Glomerular endothelial cell (primary cell): ENCODE measurements at regions not wholly inside any gene's neighbourhood (a gene's known extent, or its start where the extent isn't known, plus 50 kb on each side); places are given as distances from the start of the nearest gene placed in this dataset.
A peak's percentile ranks its signal among the peaks of the same experiment; 100 is the strongest.
"Not testable (repeated sequence)": the region's sequence is repeated elsewhere in the genome, so short reads cannot be mapped to it uniquely, and the experiment has no call there.

ENCODE experiments used
- DNase-seq: peaks from one replicate; pipeline ENCODE4 v3.0.0-alpha.2; 2011; ENCODE audit warnings: low read depth, low spot score; ENCODE audit errors: extremely low read depth

DNA sequence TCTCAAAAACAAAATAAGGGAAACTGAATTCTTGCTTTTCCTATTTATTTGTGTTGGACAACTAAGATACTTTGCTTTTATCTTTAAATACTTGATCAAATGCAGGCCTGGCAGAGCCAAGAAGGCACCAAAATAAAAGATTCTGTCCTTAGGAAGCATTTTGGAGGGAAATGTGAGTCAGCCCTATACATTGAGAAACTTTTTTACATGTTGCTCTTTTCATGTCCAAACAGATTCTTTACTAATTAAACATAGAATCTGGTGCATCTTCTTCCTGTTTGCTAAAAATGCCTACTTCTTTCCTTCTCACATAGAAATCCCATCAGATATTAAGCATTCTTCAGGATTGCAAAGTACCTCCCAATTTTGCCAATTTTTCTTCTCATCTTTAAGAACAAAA lies 1160.4 kb downstream of the EFNA5 start:
- no peak for DNase-seq

DNA sequence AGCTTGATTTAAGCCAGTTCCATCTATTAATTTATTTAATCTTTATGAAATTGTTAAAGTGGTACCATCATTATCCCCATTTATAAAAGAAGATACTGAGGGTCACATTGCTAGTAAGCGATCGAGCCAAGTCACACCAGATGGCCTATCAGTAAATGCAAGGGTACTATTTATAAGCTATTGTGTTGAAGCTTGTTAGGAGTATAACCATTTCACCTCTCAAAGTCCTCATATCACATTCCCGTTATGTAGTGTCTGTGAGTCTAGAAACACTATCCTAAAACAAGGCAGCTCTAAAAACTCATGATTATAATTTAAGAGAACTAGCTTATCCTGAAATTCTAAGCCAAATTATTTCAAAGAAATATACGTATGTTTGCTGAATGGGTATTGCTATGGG lies 1161.8 kb downstream of the EFNA5 start:
- no peak for DNase-seq

DNA sequence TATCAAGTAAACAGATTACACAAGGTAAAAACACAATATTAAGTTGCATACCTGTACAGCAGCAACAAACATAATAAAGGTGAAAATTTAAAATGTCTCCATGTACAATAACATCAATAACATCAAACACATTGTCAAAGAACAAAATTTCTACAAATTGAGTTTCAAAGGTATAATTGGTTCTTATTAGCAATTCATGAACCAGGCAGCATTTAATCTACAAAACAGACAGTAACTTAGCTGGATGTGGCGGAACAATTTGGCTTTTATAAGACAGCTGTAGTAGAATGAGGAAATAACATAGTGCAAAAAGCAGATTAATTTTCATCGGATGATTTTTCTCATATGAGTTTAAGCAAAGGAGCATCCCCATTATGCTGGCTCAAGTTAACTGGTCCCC lies 1176.8 kb downstream of the EFNA5 start:
- DNase-seq = no peak

DNA sequence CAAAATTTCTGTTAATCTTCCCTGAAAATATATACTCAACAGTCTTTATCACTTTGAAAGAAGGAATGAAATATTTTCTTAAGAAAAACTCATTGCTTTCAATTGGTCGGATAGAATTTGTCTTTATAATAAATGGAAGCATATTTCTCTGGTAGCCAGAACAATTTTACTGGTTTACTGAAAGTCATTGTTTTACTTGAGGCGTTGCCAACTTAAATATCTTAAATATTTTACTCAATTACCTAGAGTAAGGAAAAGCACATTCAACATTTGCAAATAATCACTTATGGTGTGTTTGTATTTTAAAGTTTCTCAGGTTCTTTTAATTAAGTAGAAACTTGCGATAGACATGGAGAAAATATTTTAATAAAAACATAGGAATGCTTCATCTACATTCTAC lies 1181.7 kb downstream of the EFNA5 start:
- DNase-seq = no peak

DNA sequence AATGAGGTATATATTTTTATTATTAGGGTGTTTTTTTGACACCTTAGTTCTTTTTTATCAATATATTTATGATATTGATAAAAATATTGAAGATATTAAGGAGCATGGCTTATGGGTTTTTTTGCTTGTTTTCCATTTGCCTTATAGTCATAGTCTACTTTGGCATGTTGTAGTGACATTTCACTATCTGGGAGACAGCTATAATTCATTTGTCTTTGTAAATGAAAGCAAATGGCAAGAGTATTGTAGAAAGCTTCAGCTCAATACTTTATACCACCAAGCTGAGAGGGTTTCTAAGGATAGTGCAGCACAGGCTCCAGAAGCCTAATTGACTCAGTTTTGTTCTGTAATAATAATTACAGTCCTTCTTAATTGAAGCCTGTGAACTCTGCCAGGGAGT lies 1182.3 kb downstream of the EFNA5 start:
- DNase-seq = no peak

DNA sequence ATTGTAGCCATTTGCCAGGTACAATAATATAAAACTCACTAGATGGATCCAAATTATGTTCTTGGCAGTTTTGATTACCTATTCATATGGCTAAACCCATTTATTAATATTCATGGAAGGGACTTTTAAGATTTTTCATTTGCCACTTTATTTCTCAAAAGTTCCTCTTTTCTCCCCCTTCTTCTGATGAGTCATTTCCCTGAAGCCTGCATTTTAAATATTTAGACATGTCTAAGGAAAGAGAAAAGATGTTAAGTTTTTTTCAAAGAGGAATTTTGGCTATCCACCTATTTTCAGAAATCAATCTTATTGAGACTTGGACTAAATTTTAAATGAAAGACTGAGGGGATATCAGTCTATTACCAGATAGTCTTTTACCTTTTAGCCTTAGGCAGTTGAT lies 1189.4 kb downstream of the EFNA5 start:
- DNase-seq = no peak

DNA sequence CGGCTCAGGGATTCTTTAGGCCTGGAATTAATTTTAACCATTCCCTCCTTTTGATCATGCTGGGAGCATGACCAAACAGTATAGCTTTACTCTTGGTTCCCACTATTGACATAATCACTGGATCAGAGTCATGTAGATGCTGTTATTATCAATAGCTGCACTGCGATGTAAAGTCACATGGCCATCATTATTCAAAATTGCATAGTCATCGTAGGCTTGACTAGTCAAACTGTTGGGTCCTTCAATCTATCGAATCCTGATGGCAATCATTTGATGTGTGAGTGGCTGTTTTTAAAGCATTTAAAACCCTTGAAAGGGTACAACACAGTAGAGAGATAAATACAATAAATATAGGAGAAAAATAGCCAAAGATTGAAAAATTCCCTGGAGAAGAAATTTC lies 1194.1 kb downstream of the EFNA5 start:
- DNase-seq = no peak

DNA sequence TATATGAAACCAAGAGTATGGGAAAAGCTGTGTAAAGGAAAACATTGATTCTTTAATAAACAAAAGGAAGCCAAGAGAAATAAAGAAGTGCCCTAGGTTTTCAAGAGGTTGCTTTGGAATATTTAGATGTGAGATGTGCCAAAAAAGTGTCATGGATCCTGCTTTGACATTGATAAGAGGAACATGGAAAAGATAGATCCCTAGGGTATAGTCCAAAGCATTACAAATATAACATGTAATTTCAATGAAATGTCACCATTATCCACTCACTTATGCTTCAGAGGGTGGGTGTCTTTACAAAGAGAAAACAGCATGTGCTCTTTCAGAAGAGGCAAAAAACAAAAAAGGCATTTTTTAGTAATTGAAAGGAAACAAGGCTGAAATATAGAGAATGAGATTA lies 1196.7 kb downstream of the EFNA5 start:
- DNase-seq = no peak

DNA sequence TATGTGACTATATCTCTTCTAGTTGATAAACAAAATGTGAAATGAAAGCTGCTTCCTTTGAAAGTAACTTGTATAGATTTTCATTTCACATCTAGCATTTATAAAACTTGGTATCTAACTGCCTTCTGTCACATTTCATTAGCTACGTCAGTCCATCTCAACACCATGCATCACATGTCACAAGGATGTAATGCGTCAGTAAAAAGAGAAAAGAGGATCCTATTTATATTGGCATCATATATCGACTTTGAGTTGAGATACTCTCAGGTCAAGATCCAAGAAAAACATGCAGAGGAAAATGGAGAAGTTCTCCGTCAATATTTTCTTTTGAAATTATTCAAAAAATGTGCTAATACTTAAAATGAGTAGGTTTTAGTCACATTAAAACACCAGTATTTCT lies 1211.2 kb downstream of the EFNA5 start:
- no peak for DNase-seq

DNA sequence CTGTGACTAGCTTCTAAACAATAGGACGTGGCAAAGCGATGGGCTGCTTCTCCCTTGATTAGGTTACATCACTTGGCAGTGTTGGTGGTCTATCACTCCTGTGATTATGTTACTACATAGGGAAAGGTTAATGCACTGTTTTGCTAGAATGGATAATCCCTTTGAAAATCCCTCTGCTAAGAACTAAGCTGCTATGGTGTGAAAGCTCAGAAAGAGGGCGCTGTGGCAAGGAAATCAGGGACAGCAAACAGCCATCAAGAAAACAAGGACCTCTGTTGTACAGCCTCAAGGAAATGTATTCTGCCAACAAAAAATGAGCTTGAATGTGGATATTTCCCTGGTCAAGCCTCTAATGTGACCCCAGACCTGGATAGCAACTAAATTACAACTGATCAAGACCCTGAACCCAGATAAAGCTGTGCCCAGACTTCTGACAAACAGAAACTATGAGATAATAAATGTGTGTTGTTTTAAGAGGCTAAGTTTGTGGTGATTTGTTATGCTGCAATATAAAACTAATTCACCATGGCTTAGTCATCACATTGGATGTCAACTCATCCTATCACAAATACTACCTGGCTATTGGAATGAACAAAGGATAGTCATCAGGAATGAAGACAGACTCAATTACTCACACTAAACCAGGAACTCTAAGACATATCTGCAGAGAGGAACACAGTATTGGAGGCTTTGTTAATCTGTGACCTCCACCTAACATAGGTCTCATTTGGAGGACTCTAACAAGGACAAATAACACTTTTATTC lies 1215.9 kb downstream of the EFNA5 start:
- peak; percentile 27 for DNase-seq

DNA sequence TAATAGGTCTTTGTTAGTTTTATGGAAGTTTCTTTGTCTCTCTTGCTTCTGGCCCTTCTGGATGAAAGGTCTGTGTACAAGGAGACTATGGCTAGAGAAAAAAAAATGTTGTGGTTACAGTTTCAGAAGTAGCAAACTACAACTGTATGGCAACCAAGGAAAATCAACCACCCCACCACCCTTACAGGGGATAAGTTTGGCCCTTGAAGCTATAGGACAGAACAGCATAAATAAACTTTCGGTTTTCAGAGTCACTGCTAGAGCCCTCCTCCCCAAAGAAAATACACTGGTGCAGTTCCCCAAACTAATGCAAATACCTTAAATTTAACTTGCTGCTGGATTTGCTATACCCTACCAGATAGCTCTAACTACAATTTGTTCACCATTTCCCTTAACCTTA lies 1216.7 kb downstream of the EFNA5 start:
- DNase-seq = no peak

DNA sequence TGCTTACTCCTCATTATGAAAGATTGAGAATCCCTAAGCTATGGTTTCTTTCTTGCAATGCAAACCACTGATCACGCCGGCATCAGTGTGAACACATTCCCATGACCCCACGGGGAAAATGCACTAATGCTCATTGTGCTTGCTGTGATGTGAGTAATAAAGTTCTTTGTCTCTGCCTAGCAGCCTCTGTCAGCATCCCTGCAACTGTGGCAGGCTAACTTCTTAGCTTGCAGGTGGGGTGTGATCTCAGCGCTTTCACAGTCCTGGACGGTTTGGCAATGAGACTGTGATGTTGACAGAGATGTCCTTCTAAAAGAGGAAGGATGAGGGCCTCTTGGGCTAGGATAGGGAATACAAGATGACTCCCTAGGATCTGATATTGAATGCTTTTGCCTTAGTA lies 1218.7 kb downstream of the EFNA5 start:
- DNase-seq = no peak

DNA sequence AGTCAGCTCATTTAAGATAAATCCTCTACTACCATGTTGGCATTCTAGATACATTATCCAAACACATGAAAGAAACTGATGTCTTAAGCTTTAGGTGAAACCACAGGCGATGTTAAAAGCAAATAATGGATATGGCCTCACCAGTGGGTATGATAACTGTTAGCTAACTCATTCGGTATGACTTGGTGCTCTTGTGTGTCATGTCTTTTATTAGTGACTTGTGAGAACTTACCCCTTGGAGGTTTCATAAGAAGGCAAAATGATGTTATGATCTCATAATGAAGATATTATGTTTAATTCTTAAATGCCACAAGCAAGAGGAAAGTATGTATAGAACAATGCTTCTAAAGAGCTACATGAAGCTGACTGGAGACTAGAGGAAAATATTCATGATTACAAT lies 1227.0 kb downstream of the EFNA5 start:
- DNase-seq = no peak

DNA sequence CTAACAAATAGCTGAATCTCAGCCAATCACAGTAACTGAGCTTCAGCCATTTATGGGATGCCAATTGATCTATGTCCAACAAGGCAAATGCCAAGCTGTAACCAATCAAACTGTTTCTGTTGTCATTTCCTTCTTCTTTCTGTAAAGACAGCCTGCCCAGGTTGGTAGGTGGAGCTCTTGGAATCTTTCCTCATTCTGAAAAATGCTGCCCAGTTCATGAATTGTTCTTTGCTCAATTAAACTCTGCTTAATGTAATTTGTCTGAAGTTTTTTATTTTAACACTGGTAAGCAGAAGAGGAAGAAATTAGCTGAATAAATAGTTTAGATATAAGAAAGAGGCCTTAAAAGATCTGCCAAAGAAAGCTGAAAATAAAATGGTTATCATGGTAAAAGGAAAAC lies 1235.6 kb downstream of the EFNA5 start:
- no peak for DNase-seq

DNA sequence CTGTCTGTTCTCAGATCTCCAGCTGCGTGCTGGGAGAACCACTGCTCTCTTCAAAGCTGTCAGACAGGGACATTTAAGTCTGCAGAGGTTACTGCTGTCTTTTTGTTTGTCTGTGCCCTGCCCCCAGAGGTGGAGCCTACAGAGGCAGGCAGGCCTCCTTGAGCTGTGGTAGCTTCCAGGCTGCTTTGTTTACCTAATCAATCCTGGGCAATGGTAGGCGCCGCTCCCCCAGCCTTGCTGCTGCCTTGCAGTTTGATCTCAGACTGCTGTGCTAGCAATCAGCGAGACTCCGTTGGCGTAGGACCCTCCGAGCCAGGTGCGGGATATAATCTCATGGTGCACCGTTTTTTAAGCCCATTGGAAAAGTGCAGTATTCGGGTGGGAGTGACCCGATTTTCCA lies 1240.0 kb downstream of the EFNA5 start:
- not testable (repeated sequence) for DNase-seq

DNA sequence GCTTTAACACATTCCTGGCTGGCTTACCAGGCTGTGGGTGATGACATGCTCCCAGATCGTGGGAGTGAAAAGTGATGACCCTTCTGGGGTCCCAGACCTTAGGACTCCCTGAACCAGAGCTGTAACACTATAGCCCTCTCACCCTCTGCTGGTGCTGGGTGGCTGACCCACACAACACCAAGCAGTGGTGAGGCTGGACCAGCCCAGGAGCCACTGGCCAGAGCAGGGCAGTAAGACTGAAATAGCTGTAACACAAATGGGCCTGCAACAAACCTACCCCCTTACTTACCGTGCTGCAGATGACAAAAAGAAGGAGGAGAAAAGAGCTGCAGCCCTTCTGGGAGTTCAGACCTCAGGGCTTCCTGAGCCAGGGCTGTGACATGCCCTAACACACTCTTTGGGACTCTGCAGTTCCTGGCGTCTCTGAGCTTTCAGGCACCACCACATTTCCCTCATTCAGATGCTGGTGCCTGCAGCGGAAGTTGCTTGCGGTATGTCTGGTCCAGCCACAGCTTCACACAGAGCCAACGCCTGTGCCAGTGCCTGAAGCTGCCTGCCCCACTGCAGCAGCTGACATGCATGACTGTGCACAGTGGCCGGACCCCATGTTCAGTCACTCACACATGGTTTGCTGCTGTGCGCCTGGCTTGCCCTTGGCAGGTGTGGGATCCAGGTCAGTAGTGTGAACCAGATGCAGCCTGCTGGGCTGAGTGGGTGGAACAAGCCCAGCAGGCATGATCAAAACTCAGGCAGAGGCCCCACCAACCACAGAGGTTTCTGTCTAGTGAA lies 1247.4 kb downstream of the EFNA5 start:
- DNase-seq = no peak

DNA sequence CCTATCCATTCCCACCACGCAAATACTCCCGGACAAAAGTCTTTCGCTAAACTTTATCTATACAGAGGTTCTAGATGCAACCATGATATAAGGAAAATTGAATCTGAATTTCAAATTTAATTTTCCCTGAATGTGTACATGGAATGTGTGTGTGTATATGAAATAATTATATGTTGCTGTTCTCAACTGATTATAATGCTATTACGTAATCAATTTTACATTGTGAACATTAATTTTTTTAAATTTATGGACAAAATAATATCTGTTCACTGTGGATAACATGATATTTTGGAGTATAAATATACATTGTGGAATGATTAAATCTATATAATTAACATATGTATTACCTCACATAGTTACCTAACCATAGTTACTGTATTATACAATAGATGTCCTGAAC lies 1250.6 kb downstream of the EFNA5 start:
- DNase-seq = no peak

DNA sequence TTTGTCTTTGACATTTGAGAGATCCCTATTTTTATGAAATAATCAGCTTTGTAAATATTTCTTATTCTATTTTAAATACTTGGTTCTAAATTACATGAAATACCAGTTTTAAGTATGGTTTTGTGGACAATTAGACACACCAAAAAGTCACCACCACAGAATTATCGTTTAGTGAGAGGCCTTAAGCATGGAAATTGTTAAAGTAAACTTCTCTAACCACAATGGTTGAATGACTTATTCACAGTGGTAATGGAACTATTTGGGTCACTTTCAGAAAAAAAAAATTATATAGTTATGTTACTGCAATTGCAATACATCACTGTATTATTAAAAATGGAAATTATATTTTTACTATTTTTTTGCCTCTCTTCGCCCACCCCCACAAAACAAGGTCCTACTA lies 1252.5 kb downstream of the EFNA5 start:
- DNase-seq = no peak

DNA sequence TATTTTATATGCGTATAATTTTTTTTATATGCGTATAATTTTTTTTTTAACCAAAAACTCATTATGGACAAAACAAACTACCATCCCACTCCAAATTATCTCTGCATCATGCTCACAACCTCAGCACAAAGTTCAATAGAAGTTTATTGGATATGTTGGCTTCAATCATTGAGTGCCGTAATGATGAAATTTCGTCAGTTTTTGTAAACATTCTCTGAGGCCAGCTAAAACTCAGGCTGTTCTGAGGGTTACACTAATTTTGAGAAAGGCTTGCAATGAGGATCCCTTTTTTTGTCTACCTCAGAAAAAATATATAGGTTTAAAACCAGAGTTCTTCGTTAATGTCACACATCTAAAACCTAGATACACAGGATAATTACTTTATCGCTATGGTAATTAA lies 1253.2 kb downstream of the EFNA5 start:
- no peak for DNase-seq

DNA sequence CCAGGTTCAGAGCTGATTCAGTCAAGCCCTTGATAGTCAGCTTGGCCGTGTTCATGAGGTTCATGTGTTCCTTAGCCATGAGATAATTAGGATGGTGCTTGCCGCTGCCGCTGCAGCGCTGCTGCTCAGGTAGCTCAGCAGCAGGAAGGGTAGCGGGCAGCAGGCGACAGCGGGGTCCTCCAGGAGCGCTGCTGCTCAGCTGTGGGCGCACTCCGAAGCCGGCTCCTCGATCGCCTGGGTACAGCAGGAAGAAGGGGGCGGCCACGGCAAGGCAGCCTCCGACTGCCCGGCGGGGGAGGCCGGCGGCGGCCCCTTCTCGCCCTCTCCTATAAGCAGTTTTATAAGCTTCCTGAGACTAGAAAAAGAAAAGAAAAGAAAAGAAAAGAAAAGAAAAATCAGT lies 1253.6 kb downstream of the EFNA5 start:
- no peak for DNase-seq

DNA sequence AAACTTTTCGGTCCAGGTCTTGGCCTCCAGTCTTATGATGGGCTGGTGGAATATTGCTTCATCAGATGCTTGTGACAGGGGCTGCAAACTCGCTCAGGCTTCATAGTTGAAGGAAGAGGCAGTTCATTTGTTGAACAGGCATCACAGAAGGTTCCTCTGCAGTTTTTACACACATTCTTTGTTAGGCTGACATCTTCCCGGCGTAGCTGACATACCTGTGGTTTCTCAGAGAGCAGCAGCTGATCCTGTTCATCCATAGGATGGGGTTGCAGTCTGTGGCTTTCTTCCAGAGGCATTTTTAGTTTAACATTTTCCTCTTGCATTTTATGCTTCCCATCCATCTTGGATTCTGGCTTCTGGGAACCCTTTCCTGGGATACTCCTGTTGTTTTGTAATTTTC lies 1255.2 kb downstream of the EFNA5 start:
- no peak for DNase-seq

DNA sequence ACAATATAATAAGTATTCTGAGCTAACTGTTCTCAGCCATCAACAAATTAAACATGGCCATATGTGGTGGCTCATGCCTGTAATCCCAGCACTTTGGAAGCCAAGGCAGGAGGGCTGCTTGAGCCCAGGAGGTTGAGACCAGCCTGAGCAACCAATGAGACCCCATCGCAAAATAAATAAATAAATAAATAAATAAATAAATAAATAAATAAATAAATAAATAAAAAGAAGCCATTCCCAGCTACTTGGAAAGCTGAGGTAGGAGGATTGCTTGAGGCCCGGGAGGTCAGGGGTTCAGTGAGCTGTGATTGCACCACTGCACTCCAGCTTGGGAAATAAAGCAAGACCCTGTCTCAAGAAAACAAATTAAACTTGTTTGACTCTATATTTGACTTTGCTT lies 1256.4 kb downstream of the EFNA5 start:
- DNase-seq = no peak
